H1 (cell line): ENCODE measurements at regions not wholly inside any gene's neighbourhood (a gene's known extent, or its start where the extent isn't known, plus 50 kb on each side); places are given as distances from the start of the nearest gene placed in this dataset.

Experiments used
- CTCF ChIA-PET: fragments of 300-600 bp; sonication (Branson Sonifier 250); formaldehyde crosslinking; loops from one replicate; lab custom pipeline; 2021; ENCODE audit not compliant: partially characterized antibody; lab: Charles Lee
- POLR2A ChIA-PET: fragments of 300-600 bp; sonication (Branson Sonifier 250); formaldehyde crosslinking; loops from one replicate; lab custom pipeline; 2021; ENCODE audit warnings: inconsistent platforms; ENCODE audit not compliant: partially characterized antibody; lab: Charles Lee
- DNase-seq, 2 experiments: peaks; one replicate each; pipeline versions ENCODE4 v3.0.0 to v3.0.0-alpha.2; 2010 to 2022; ENCODE audit warnings: low spot score in 2 of 2, low read depth in 1 of 2, mixed read lengths in 1 of 2
- FAIRE-seq: peaks from 2 replicates; lab custom pipeline; 2011; peaks lifted over from hg19 to GRCh38; lab: Jason Lieb, UNC
- H2AFZ ChIP-seq: 2 replicates; pipeline ENCODE4 v1.8.1; 2012; ENCODE audit warnings: low read length, inconsistent platforms
- H2AK5ac ChIP-seq: 2 replicates; pipeline ENCODE4 v1.6.1; 2013; ENCODE audit warnings: low read depth, low read length
- H2BK120ac ChIP-seq: replicated peaks from 2 replicates; pipeline ENCODE3; 2013; ENCODE audit warnings: low read depth, low read length, inconsistent platforms
- H2BK12ac ChIP-seq: 2 replicates; pipeline ENCODE4 v1.6.1; 2013; ENCODE audit warnings: low read depth, low read length
- H2BK15ac ChIP-seq: 2 replicates; pipeline ENCODE4 v1.6.1; 2013; ENCODE audit warnings: low read length
- H2BK20ac ChIP-seq: 2 replicates; pipeline ENCODE4 v1.6.1; 2013; ENCODE audit warnings: low read length
- H2BK5ac ChIP-seq: 2 replicates; pipeline ENCODE4 v1.6.1; 2013; ENCODE audit warnings: low read depth, low read length
- H3K14ac ChIP-seq: 2 replicates; pipeline ENCODE4 v1.6.1; 2013; ENCODE audit warnings: inconsistent platforms; ENCODE audit not compliant: insufficient read length
- H3K18ac ChIP-seq: 2 replicates; pipeline ENCODE4 v1.6.1; 2013; ENCODE audit warnings: low read length; ENCODE audit errors: extremely low read depth
- H3K23ac ChIP-seq: 2 replicates; pipeline ENCODE4 v1.6.1; 2013; ENCODE audit warnings: inconsistent platforms; ENCODE audit not compliant: insufficient read length
- H3K23me2 ChIP-seq: 2 replicates; pipeline ENCODE4 v1.6.1; 2013; ENCODE audit warnings: low read depth, low read length
- H3K27ac ChIP-seq: 2 replicates; pipeline ENCODE4 v1.6.1; 2011; ENCODE audit warnings: low read depth, low read length, inconsistent platforms
- H3K27me3 ChIP-seq, 4 experiments: replicated peaks in 1 of 4; 1 replicate in 1 of 4; 2 replicates in 3 of 4; pipeline versions ENCODE4 v1.6.1 to v1.8.1; 2011 to 2013; ENCODE audit warnings: low read length in 3 of 4, mild to moderate bottlenecking in 3 of 4, inconsistent platforms in 2 of 4, mixed read lengths in 2 of 4, moderate library complexity in 1 of 4; ENCODE audit not compliant: control insufficient read depth in 3 of 4, insufficient read depth in 3 of 4; ENCODE audit errors: extremely low read depth in 1 of 4
- H3K36me3 ChIP-seq, 4 experiments: 2 replicates each; pipeline versions ENCODE4 v1.6.1 to v1.8.1; 2011 to 2013; ENCODE audit warnings: mild to moderate bottlenecking in 4 of 4, low read length in 3 of 4, moderate library complexity in 2 of 4, control low read depth in 1 of 4, inconsistent platforms in 1 of 4; ENCODE audit not compliant: insufficient read depth in 4 of 4, control insufficient read depth in 2 of 4
- H3K4ac ChIP-seq: replicated peaks from 2 replicates; pipeline ENCODE3; 2013; ENCODE audit warnings: low read length, low read depth, mixed read lengths, inconsistent platforms; ENCODE audit not compliant: insufficient read length
- H3K4me1 ChIP-seq, 4 experiments: replicated peaks in 1 of 4; 1 replicate in 1 of 4; 2 replicates in 3 of 4; pipeline versions ENCODE4 v1.6.1 to v1.8.1; 2011 to 2013; ENCODE audit warnings: low read length in 3 of 4, inconsistent platforms in 2 of 4, mixed read lengths in 1 of 4; ENCODE audit not compliant: insufficient read depth in 4 of 4, control insufficient read depth in 3 of 4
- H3K4me2 ChIP-seq, 2 experiments: 2 replicates each; pipeline versions ENCODE4 v1.6.1 to v1.8.1; 2011 to 2013; ENCODE audit warnings: low read depth in 2 of 2, low read length in 2 of 2, control low read depth in 1 of 2, inconsistent platforms in 1 of 2, mild to moderate bottlenecking in 1 of 2; ENCODE audit not compliant: insufficient read depth in 1 of 2
- H3K4me3 ChIP-seq, 4 experiments: fragments of 200-600, 300-600 bp in 1 of 4; sonication (generic), shearing (Covaris generic), sonication (Bioruptor Twin) in 1 of 4; 2 replicates each; pipeline versions ENCODE4 v1.5.1 to v1.8.1; 2011 to 2016; ENCODE audit warnings: low read length in 4 of 4, low read depth in 3 of 4, control low read depth in 2 of 4, inconsistent platforms in 2 of 4, mild to moderate bottlenecking in 2 of 4, mixed read lengths in 1 of 4, moderate library complexity in 1 of 4; ENCODE audit not compliant: insufficient read depth in 2 of 4; ENCODE audit errors: extremely low read depth in 1 of 4
- H3K56ac ChIP-seq: replicated peaks from 2 replicates; pipeline ENCODE3; 2013; ENCODE audit warnings: low read depth, mild to moderate bottlenecking, mixed read lengths, low read length, inconsistent platforms; ENCODE audit not compliant: insufficient read length
- H3K79me1 ChIP-seq: 2 replicates; pipeline ENCODE4 v1.6.1; 2013; ENCODE audit warnings: low read depth, low read length, control low read depth
- H3K79me2 ChIP-seq, 2 experiments: 2 replicates each; pipeline versions ENCODE4 v1.6.1 to v1.8.1; 2012 to 2013; ENCODE audit warnings: low read length in 2 of 2, mild to moderate bottlenecking in 2 of 2, inconsistent platforms in 1 of 2; ENCODE audit not compliant: insufficient read depth in 2 of 2, control insufficient read depth in 1 of 2
- H3K9ac ChIP-seq, 4 experiments: replicated peaks in 1 of 4; 1 replicate in 1 of 4; 2 replicates in 3 of 4; pipeline versions ENCODE4 v1.6.1 to v1.8.1; 2011 to 2013; ENCODE audit warnings: low read depth in 3 of 4, low read length in 3 of 4, control low read depth in 2 of 4, mild to moderate bottlenecking in 2 of 4, moderate library complexity in 2 of 4, inconsistent platforms in 1 of 4; ENCODE audit errors: extremely low read depth in 1 of 4
- H3K9me3 ChIP-seq, 2 experiments: 2 replicates each; pipeline versions ENCODE4 v1.6.1 to v1.8.1; 2012 to 2013; ENCODE audit warnings: mild to moderate bottlenecking in 2 of 2, moderate library complexity in 2 of 2, control low read depth in 1 of 2, inconsistent platforms in 1 of 2, low read depth in 1 of 2, low read length in 1 of 2, mixed read lengths in 1 of 2; ENCODE audit not compliant: insufficient read depth in 2 of 2
- H4K20me1 ChIP-seq, 2 experiments: replicated peaks in 1 of 2; 2 replicates each; pipeline versions ENCODE3 to v1.8.1; 2011 to 2013; ENCODE audit warnings: inconsistent platforms in 2 of 2, low read length in 2 of 2, mild to moderate bottlenecking in 1 of 2; ENCODE audit not compliant: insufficient read depth in 2 of 2, control insufficient read depth in 1 of 2
- H4K5ac ChIP-seq: 2 replicates; pipeline ENCODE4 v1.6.1; 2013; ENCODE audit warnings: low read length, low read depth, mixed read lengths, inconsistent platforms; ENCODE audit not compliant: insufficient read length
- H4K8ac ChIP-seq: 2 replicates; pipeline ENCODE4 v1.8.0; 2013; ENCODE audit warnings: mild to moderate bottlenecking, moderate library complexity, low read length, inconsistent platforms; ENCODE audit not compliant: insufficient read depth; ENCODE audit errors: extremely low read depth
- H4K91ac ChIP-seq: replicated peaks from 2 replicates; pipeline ENCODE3; 2013; ENCODE audit warnings: low read length, mixed read lengths, inconsistent platforms; ENCODE audit not compliant: insufficient read length
- CREB1 ChIP-seq: IDR thresholded peaks from 2 replicates; pipeline ENCODE4 v1.6.1; 2012; ENCODE audit warnings: inconsistent platforms
- POU5F1 ChIP-seq: IDR thresholded peaks from 2 replicates; pipeline ENCODE4 v1.6.1; 2011; ENCODE audit warnings: low read depth, mild to moderate bottlenecking, low read length, moderate library complexity
- RBBP5 ChIP-seq: IDR thresholded peaks from 2 replicates; pipeline ENCODE4 v1.7.1; 2012; ENCODE audit warnings: low read depth, mild to moderate bottlenecking, inconsistent platforms, low read length, moderate library complexity, borderline replicate concordance
- WGBS, 2 experiments: shearing (Covaris generic) in 1 of 2; methylation state at CpG; one replicate each; pipeline versions ENCODE4 v1.1.6 to v1.1.7; 2013 to 2015; ENCODE audit warnings: low lambda C conversion rate in 2 of 2, mixed read lengths in 2 of 2, inconsistent platforms in 1 of 2, low coverage in 1 of 2, missing lambda C conversion rate in 1 of 2; ENCODE audit not compliant: insufficient replicate concordance in 2 of 2, insufficient coverage in 1 of 2, insufficient read length in 1 of 2; ENCODE audit errors: extremely low coverage in 1 of 2, missing lambda C conversion rate in 1 of 2; 5-methylcytosine and 5-hydroxymethylcytosine counted together

- Histone ChIP-seq H3K4me3 (no peak overlapping the region; a peak in 1 of 8 replicates), H2BK120ac (no peak overlapping the region), H3K9ac (no peak overlapping the region), H4K8ac (no peak overlapping the region), H3K79me1 (no peaks in the 10 kb centered on the region), H2AK5ac (no peak overlapping the region), H4K20me1 (no peaks in the 10 kb centered on the region), H4K5ac (no peak overlapping the region), H3K14ac (no peak overlapping the region), H3K23me2 (no peaks in the 10 kb centered on the region; the same call in 1 of the 2 replicates), H2BK5ac (no peak overlapping the region), H3K27me3 (no peaks in the 10 kb centered on the region), H3K23ac (no peak overlapping the region), H3K9me3 (no peaks in the 10 kb centered on the region), H3K4ac (no peak overlapping the region), H2BK20ac (no peak overlapping the region), H3K18ac (no peak overlapping the region), H3K79me2 (no peaks in the 10 kb centered on the region), H4K91ac (no peak overlapping the region), H2BK15ac (no peak overlapping the region), H3K4me2 (no peak overlapping the region), H2BK12ac (no peak overlapping the region), H3K4me1 (no peaks in the 10 kb centered on the region), H3K27ac (no peak overlapping the region), H3K56ac (no peak overlapping the region), H3K36me3 (no peaks in the 10 kb centered on the region), H2AFZ (no peak overlapping the region)
- ChIA-PET CTCF (interaction anchor here (1.8 kb wide), 1 partner anchor 120 kb away, joined by 5 read pairs; no protein-coding TSS in a partner anchor), POLR2A (no interaction called here)
- TF ChIP-seq POU5F1 (no peak), RBBP5 (no peak), CREB1 (0 out of 2 replicates have a peak, but pooled peaks have one; percentile 24)
- DNase-seq = no peak
- 91% methylated on average over 5 of the region's 5 CpGs; no CpG with 5 or more reads in 1 of the 2 experiments for WGBS, 2 experiments
- FAIRE-seq = no peak
Observed at GRCh38 chr16:9378876-9379275, 287.4 kb downstream of the HAPSTR1 start.
